ENCODE measurements at regions not wholly inside any gene's neighbourhood (a gene's known extent, or its start where the extent isn't known, plus 50 kb on each side); places are given as distances from the start of the nearest gene placed in this dataset.

GRCh38 chr2:16167870-16168426 lies 227.6 kb downstream of the MYCN start:
- H3K4me3 ChIP-seq = no peak overlapping the region
- no peaks in the 10 kb centered on the region for H3K4me1 ChIP-seq
- TF ChIP-seq POLR2AphosphoS5 (IDR thresholded peaks at IDR 0.05) (no peak), POLR2A (IDR thresholded peaks at IDR 0.05) (no peak), EP300 (IDR thresholded peaks at IDR 0.05) (no peak)
- TF ChIP-seq, protein P1, sequence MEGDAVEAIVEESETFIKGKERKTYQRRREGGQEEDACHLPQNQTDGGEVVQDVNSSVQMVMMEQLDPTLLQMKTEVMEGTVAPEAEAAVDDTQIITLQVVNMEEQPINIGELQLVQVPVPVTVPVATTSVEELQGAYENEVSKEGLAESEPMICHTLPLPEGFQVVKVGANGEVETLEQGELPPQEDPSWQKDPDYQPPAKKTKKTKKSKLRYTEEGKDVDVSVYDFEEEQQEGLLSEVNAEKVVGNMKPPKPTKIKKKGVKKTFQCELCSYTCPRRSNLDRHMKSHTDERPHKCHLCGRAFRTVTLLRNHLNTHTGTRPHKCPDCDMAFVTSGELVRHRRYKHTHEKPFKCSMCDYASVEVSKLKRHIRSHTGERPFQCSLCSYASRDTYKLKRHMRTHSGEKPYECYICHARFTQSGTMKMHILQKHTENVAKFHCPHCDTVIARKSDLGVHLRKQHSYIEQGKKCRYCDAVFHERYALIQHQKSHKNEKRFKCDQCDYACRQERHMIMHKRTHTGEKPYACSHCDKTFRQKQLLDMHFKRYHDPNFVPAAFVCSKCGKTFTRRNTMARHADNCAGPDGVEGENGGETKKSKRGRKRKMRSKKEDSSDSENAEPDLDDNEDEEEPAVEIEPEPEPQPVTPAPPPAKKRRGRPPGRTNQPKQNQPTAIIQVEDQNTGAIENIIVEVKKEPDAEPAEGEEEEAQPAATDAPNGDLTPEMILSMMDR (IDR thresholded peaks at IDR 0.05) = no peak
- H3K27me3 ChIP-seq = no peaks in the 10 kb centered on the region
- DNase-seq (ENCODE audit: low spot score in 2 of 2) = peak in 1 of 2 donors; percentile 8
- WGBS = 87% methylated on average over 7 of the region's 7 CpGs
- no peaks in the 10 kb centered on the region for H3K36me3 ChIP-seq
- H3K27ac ChIP-seq = no peak overlapping the region
- H3K9me3 ChIP-seq = no peaks in the 10 kb centered on the region

- DNase-seq (ENCODE audit: low spot score in 2 of 2) = peak in 1 of 2 donors; percentile 48
- no peak overlapping the region for H3K4me3 ChIP-seq
- no peaks in the 10 kb centered on the region for H3K27me3 ChIP-seq
- no peaks in the 10 kb centered on the region for H3K4me1 ChIP-seq
- no peaks in the 10 kb centered on the region for H3K9me3 ChIP-seq
- no peak overlapping the region for H3K27ac ChIP-seq
- no peaks in the 10 kb centered on the region for H3K36me3 ChIP-seq
- 86% methylated on average over 6 of the region's 6 CpGs for WGBS
- TF ChIP-seq POLR2A (IDR thresholded peaks at IDR 0.05) (no peak), EP300 (IDR thresholded peaks at IDR 0.05) (no peak), POLR2AphosphoS5 (IDR thresholded peaks at IDR 0.05) (no peak)
- TF ChIP-seq, protein P1 (IDR thresholded peaks at IDR 0.05) = no peak
Observed at GRCh38 chr2:16167451-16167861, 227.1 kb downstream of the MYCN start.

GRCh38 chr2:16166327-16166981 lies 226.1 kb downstream of the MYCN start:
- Histone ChIP-seq H3K27ac (no peak overlapping the region), H3K4me3 (no peak overlapping the region), H3K27me3 (no peaks in the 10 kb centered on the region), H3K4me1 (no peaks in the 10 kb centered on the region), H3K36me3 (no peaks in the 10 kb centered on the region), H3K9me3 (no peaks in the 10 kb centered on the region)
- DNase-seq (ENCODE audit: low spot score in 2 of 2) = no peak
- TF ChIP-seq POLR2AphosphoS5 (IDR thresholded peaks at IDR 0.05) (no peak), EP300 (IDR thresholded peaks at IDR 0.05) (no peak), POLR2A (IDR thresholded peaks at IDR 0.05) (no peak)
- TF ChIP-seq, protein P1 (IDR thresholded peaks at IDR 0.05) = no peak
- 62% methylated on average over 21 of the region's 21 CpGs for WGBS

GRCh38 chr2:16165518-16166326 lies 225.4 kb downstream of the MYCN start:
- H3K36me3 ChIP-seq = no peaks in the 10 kb centered on the region
- TF ChIP-seq EP300 (IDR thresholded peaks at IDR 0.05) (no peak), POLR2A (IDR thresholded peaks at IDR 0.05) (no peak), POLR2AphosphoS5 (IDR thresholded peaks at IDR 0.05) (no peak)
- TF ChIP-seq, protein P1 (IDR thresholded peaks at IDR 0.05) = no peak
- H3K27ac ChIP-seq = no peak overlapping the region
- H3K4me1 ChIP-seq = no peaks in the 10 kb centered on the region
- no peaks in the 10 kb centered on the region for H3K27me3 ChIP-seq
- no peaks in the 10 kb centered on the region for H3K9me3 ChIP-seq
- H3K4me3 ChIP-seq = no peak overlapping the region
- 86% methylated on average over 9 of the region's 9 CpGs for WGBS
- DNase-seq (ENCODE audit: low spot score in 2 of 2) = no peak

- Histone ChIP-seq H3K4me1 (no peaks in the 10 kb centered on the region), H3K36me3 (no peaks in the 10 kb centered on the region), H3K27ac (no peak overlapping the region), H3K9me3 (no peaks in the 10 kb centered on the region), H3K27me3 (no peaks in the 10 kb centered on the region), H3K4me3 (no peak overlapping the region)
- DNase-seq (ENCODE audit: low spot score in 2 of 2) = no peak
- TF ChIP-seq, protein P1 (IDR thresholded peaks at IDR 0.05) = no peak
- TF ChIP-seq EP300 (IDR thresholded peaks at IDR 0.05) (no peak), POLR2AphosphoS5 (IDR thresholded peaks at IDR 0.05) (no peak), POLR2A (IDR thresholded peaks at IDR 0.05) (no peak)
- WGBS = 92% methylated on average over 4 of the region's 4 CpGs
Observed at GRCh38 chr2:16162491-16163040, 222.2 kb downstream of the MYCN start.
